Activated T-cell treated with anti-CD3 and anti-CD28 coated beads for 4 hours (primary cell): ENCODE measurements at regions not wholly inside any gene's neighbourhood (a gene's known extent, or its start where the extent isn't known, plus 50 kb on each side); places are given as distances from the start of the nearest gene placed in this dataset.

Experiments used
- DNase-seq: peaks from one replicate; pipeline ENCODE4 v3.0.0-alpha.2; 2020

- no peak for DNase-seq
Observed at GRCh38 chr11:71201936-71202597, 50.3 kb downstream of the SHANK2 start.

- DNase-seq: no peak
Observed at GRCh38 chr11:71201231-71201630, 51.1 kb downstream of the SHANK2 start.

GRCh38 chr11:71200761-71201160, 51.6 kb downstream of the SHANK2 start:
- no peak for DNase-seq

- no peak for DNase-seq
Observed at GRCh38 chr11:71200172-71200716, 52.1 kb downstream of the SHANK2 start.

- no peak for DNase-seq
Observed at GRCh38 chr11:71199226-71199820, 53.1 kb downstream of the SHANK2 start.

DNA sequence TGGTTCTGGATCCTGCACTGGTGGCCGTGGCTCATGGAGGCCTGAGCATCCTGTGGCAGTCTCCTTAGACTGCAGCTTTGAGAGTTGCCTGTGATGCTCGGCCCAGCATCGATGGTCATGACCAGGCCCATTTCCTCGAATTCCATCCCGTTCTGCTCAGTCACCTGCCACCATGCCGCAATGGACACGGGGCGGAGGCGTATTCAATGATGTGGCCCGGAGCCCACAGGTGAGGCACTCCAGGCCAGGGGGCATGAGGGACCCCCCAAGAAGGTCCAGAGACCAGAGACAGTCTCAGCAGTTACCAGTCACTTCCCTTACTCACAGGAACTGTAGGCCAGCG, 53.6 kb downstream of the SHANK2 start:
- DNase-seq: no peak

- no peak for DNase-seq
Observed at GRCh38 chr11:71198141-71198822, 54.1 kb downstream of the SHANK2 start.

DNA sequence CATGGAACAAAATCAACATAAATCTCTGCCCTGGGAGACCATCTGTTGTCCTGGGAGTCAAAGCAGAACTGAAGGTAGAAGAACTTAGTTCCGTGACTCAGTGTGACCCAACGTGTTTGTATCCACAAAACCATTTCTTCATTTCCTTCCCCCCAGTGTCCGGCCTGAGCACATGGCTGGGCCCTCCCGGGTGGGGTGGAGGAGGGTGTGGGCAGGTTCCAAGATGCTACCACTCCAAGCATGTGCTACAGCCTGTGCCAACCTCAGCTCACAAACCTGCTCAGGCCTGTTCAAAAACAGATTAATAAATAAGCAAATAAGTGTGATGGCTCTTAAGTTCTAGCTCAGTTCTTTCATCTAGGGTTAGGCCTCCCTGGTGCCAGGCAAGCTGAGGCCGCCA, 55.3 kb downstream of the SHANK2 start:
- DNase-seq: no peak

DNA sequence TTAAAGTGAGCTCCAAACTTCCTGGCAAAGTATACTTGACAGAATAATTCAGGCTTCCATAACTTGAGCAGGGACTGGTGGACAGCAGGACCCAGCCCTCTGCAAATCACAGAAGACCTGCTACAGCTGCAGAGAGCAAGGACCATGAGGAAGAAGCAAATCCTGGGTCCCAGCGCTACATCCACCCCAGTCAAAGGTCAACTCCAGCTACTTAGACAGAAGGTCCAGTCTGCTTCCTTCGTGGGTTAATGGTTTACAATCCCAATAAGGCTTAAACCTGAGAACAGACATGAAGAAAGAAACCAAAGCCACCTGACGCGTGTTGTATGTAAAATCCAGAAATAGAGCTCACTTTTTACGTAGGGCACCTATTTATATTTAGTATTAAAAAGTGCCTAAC, 57.7 kb downstream of the SHANK2 start:
- no peak for DNase-seq

DNA sequence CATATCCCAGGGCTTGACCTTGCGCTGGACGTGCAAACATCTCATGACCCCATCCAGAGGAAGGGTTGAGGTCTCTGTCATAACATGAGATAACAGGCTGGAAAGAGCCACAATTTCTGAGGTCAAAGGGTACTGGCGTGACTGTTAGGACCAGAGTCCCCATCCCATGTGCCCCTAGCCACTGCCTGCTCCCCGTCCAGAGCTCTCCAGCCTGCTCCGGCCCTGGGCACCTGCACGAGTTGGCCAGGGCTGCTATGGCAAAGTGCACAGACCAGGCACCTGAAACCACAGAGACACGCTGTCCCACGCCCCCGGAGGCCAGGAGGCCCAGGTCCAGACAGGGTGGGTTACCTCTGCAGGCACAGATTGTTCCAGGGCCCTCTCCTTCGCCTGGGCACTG, 58.9 kb downstream of the SHANK2 start:
- no peak for DNase-seq

DNA sequence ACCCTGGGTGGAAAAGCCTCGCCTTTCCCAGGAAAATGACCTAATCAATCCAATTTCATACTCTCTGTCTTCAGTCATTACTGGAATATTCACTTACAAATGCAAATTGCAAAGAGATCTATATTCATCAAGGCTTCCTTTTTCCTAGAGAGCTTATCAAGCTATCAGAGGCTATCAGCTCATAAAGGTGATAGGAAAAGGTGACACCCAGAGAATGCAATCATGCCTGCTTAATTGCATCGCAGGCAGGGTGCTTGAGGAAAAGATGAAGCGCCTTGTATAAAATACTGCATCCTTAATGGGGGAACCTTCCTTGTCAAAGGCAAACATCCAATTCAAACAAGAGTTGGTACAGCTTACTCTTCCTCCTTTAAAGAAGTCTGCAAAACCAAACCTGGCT, 59.7 kb downstream of the SHANK2 start:
- DNase-seq: no peak

DNA sequence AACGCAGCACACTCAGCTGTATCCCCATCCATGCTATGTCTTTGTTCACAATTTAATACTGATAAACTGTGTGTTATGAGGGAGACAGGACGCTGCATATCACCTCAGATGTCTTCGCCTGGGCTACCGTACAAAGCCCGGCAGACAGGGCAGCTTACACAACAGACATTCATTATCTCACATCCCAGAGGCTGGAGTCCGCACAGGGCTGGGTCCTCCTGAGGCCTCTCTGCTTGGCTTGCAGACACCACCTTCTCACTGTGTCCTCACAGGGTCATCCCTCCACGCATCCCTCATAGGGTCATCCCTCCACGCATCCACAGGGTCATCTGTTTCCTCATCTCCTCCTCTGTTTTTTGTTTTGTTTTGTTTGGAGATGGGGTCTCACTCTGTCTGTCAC, 61.2 kb downstream of the SHANK2 start:
- DNase-seq: no peak

GRCh38 chr11:71190551-71190950, 61.8 kb downstream of the SHANK2 start:
- DNase-seq: no peak

- no peak for DNase-seq
Observed at GRCh38 chr11:71189768-71190315, 62.5 kb downstream of the SHANK2 start.

DNA sequence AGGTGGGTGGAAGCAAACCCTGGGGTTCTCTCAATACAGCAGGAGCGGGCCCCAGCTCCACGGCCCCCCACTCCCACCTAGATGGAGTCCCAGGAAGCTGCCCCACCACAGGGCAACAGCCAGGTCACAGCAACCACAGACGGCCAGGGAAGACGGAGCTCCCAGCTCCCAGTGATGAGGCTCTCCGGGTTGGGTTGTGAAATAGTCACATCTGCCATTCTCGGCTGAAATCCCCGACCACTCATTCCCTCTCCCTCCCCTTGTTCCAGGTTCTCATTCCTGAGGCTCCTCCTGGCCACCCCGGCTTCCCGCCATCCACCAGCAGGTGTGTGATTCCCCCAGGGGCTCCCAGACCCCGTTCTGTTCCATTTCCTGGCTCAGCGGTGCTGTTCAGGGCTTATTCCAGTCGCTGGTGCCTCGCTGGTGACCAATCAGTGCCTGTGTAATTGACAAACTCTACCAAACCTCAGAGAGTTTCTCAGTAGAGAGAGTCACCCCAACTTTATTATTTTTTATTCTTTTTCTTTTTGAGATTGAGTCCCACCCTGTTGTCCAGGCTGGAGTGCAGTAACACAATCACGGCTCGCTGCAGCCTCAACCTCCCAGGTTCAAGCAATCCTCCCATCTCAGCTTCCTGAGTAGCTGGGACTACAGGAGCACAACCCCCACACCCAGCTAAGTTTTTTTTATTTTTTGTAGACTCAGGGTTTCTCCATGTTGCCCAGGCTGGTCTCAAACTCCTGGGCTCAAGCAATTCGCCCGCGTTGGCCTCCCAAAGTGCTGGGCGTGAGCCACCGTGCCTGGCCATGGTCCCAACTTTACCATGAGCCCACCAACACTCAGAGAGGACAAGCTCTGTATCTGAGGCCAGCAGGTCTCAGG, 63.2 kb downstream of the SHANK2 start:
- no peak for DNase-seq

DNA sequence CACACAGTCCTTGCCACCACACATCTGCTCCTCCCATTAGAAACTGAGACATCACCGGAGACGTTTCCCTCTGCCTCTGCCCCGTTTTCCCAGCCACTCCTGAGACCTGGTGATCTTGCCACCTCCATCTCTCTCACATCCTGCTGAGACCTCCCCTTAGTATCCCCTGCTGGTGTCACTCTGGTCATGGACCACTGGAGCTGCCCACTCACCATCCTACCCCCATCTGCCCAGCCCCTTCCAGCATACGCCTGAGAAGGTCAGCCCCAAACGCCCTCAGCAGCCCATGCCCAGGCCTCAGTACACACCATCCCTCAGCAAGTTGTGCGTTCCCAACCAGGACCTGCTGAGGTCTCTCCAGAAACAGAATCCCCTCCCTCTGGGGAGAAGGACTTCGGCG, 64.3 kb downstream of the SHANK2 start:
- no peak for DNase-seq

DNA sequence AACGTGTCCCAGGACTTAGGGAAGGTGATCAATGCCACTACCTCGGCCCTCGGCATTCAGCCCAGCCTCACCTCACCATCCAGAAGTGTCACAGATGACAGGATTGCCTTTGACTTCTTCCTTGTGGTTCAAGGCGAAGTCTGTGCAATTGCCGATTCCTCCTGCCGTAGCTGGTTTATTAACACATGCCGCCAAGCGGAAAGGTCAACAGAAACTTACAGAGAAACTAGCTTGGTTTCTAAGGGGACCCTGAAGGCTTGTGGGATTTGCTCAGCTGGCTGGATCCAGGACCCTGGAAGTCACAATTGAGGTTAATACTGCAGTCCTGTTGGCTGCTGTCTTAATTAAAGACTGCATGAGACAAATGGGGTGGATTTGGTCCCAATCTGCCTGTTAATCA, 65.6 kb downstream of the SHANK2 start:
- no peak for DNase-seq

DNA sequence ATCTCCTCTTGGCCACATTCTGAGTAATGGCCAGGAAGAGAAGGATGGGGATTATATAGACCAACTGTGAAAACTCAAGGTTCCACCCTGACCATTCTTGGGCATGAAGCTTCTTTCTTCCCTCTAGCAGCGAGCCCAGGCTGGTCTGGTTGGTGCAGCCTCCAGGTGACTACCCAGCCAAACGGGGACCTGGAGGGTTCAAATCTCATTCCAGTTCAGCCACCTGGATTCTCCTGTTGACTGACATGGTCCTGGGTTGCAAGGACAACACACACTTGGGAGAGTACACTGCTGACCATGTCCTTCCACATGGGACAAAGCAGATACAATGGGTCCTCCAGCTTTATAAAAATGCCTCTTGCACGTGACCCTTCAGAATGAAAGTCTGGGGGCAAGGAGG, 67.0 kb downstream of the SHANK2 start:
- no peak for DNase-seq

DNA sequence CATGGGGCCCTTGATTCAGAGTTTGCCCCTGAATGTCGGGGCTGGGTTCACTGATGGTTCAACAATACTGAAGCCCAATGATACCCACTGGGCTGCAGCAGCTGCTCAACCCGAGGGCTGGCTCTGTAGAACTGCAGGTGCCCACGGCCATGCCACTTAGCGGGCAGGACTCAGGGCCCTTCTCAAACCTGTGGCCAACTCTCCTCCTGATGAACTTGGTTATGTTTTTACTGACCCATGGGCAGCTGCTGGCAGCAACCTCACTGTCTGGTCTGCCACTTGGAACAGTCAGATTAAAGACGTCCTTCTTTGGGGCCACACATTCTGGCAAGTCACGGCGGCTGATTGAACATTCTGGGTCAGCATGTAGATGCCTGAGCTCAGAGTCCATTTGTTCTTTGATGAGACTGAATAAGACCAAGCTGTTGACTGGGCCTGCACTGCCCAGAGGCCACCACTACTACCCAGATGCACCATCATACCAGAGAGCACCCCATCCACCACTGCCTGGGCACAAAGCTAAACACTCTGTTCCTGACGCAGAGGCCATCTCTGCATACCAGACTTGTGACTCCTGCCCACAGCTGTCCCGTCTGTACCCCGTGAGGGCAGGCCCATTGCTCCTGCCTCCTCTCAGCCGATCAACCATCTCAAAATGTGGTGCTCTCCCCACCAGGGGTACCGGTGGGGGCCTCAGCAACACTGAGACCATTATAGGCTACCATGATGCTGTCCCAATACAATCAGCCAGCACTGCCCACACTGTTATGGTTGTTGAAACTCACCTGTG, 67.8 kb downstream of the SHANK2 start:
- no peak for DNase-seq

GRCh38 chr11:71183878-71184277, 68.5 kb downstream of the SHANK2 start:
- DNase-seq: no peak

DNA sequence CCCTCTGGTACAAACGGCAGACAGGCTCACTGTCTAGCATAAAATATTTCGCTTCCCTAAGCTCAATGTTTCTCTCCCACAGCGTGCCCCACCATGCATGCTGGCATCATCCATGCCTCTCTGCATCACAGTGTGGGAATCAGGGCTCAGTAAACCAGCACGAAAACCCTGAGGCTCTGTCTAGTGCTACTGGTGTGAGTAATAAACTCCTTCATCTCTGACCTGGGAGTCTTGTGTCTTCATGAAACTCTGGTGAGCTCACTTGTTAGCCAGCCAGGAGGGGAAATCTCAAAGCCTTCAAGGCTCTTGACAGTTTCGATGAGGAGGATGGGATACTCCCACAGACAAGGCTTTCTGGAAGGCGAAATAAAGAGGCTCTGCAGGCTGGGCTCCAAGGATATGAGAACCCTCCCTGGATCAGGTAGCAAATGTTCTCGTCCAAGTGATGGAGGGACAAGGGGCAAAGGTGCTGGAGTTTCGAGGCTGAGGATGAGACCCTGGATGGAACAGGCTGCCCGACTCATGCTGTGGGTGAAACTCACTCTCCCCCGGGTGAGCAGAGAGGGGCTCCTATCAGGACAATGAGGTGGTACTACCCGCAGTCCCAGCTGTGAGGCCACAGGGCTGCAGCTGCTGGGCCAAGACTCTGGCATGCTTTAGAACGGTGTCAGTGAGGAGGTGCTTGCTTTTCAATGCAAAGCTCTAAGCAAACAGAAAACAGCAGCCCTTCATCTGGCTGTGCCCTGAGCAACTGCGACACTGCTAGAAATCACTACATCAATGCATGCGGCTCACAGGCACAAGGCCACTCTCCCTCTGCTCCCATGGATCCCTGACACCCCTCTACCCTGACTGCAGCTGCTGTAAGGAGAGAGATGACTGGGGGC, 69.3 kb downstream of the SHANK2 start:
- DNase-seq: no peak
